ENCODE measurements at regions not wholly inside any gene's neighbourhood (a gene's known extent, or its start where the extent isn't known, plus 50 kb on each side); places are given as distances from the start of the nearest gene placed in this dataset.

DNA sequence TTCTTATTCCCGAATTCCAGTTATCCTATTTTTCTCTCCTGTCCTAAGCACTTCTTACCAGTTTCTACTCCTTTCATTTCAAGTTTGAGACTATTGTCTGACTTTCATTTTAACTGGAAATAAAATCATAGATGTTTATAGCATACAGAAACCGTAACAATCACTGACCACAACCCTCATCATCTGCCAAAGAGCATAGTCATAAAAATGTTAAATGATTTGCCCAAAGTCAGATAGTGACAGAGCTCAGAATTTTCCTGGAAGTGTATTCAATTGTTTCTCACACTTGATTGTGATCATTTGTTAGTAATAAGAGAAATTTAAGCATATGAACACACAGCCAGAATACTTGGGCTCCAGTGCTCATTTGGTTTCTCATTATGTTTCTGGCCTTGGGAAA, 250.5 kb upstream of the PCDH15 start:
- H2BK5ac ChIP-seq (ENCODE audit: low read depth, low read length): no peak overlapping the region
- H2BK120ac ChIP-seq (replicated peaks; ENCODE audit: low read depth, low read length): no peak overlapping the region
- WGBS, 2 experiments (ENCODE audit: extremely low coverage in 1 of 2, insufficient coverage in 1 of 2, insufficient read length in 1 of 2, insufficient replicate concordance in 2 of 2, low coverage in 1 of 2, low lambda C conversion rate in 2 of 2, missing lambda C conversion rate in 1 of 2): 91% methylated on average over 2 of the region's 2 CpGs; no CpG with 5 or more reads in 1 of the 2 experiments
- no peak for DNase-seq (ENCODE audit: low read depth in 1 of 2, low spot score in 2 of 2)
- H3K27me3 ChIP-seq (replicated peaks in 1 of 4; ENCODE audit: control insufficient read depth in 3 of 4, extremely low read depth in 1 of 4, insufficient read depth in 3 of 4, low read length in 3 of 4): no peaks in the 10 kb centered on the region
- no peak overlapping the region for H3K4me2 ChIP-seq (ENCODE audit: insufficient read depth in 1 of 2, low read depth in 2 of 2, low read length in 2 of 2)
- H3K18ac ChIP-seq (ENCODE audit: extremely low read depth, low read length): no peak overlapping the region
- H3K79me1 ChIP-seq (ENCODE audit: low read depth, low read length): no peaks in the 10 kb centered on the region
- H2BK15ac ChIP-seq (ENCODE audit: low read length): no peak overlapping the region
- no peak overlapping the region for H3K14ac ChIP-seq (ENCODE audit: insufficient read length)
- no peak overlapping the region for H3K56ac ChIP-seq (replicated peaks; ENCODE audit: insufficient read length, low read depth, low read length)
- H2BK12ac ChIP-seq (ENCODE audit: low read depth, low read length): no peak overlapping the region
- no peak overlapping the region for H3K9ac ChIP-seq (replicated peaks in 1 of 4; ENCODE audit: extremely low read depth in 1 of 4, low read depth in 3 of 4, low read length in 3 of 4)
- no peaks in the 10 kb centered on the region for H3K9me3 ChIP-seq (ENCODE audit: insufficient read depth in 2 of 2, low read depth in 1 of 2, low read length in 1 of 2)
- no peak overlapping the region for H4K91ac ChIP-seq (replicated peaks; ENCODE audit: insufficient read length, low read length)
- TF ChIP-seq EGR1 (IDR thresholded peaks at IDR 0.05; ENCODE audit: borderline replicate concordance, low read depth, low read length) (no peak), KDM5A (IDR thresholded peaks at IDR 0.05; ENCODE audit: low read length) (no peak)
- no peak overlapping the region for H2AK5ac ChIP-seq (ENCODE audit: low read depth, low read length)
- no peak overlapping the region for H4K8ac ChIP-seq (ENCODE audit: extremely low read depth, insufficient read depth, low read length)
- no peaks in the 10 kb centered on the region for H3K79me2 ChIP-seq (ENCODE audit: control insufficient read depth in 1 of 2, insufficient read depth in 2 of 2, low read length in 2 of 2)
- no peak for FAIRE-seq
- ChIA-PET POLR2A (ENCODE audit: partially characterized antibody) (no interaction called here), CTCF (ENCODE audit: partially characterized antibody) (interaction anchor here (0.6 to 0.9 kb wide), 2 partner anchors 683 to 1377 kb away, joined by 3 read pairs; no protein-coding TSS in a partner anchor)
- H3K23me2 ChIP-seq (ENCODE audit: low read depth, low read length): no peaks in the 10 kb centered on the region
- no peak overlapping the region for H2BK20ac ChIP-seq (ENCODE audit: low read length)
- no peak overlapping the region for H3K4me3 ChIP-seq (ENCODE audit: extremely low read depth in 1 of 4, insufficient read depth in 2 of 4, low read depth in 3 of 4, low read length in 4 of 4)
- H3K4ac ChIP-seq (replicated peaks; ENCODE audit: insufficient read length, low read depth, low read length): no peak overlapping the region
- H4K20me1 ChIP-seq (replicated peaks in 1 of 2; ENCODE audit: control insufficient read depth in 1 of 2, insufficient read depth in 2 of 2, low read length in 2 of 2): no peaks in the 10 kb centered on the region
- H4K5ac ChIP-seq (ENCODE audit: insufficient read length, low read depth, low read length): no peak overlapping the region
- H3K23ac ChIP-seq (ENCODE audit: insufficient read length): no peak overlapping the region
- peaks cover 0 to 3% (median 0%) of the 10 kb centered on the region in 4 experiments; a peak in 1 of 7 replicates for H3K4me1 ChIP-seq (replicated peaks in 1 of 4; ENCODE audit: control insufficient read depth in 3 of 4, insufficient read depth in 4 of 4, low read length in 3 of 4)
- no peaks in the 10 kb centered on the region for H3K36me3 ChIP-seq (ENCODE audit: control insufficient read depth in 2 of 4, insufficient read depth in 4 of 4, low read length in 3 of 4)
- H3K27ac ChIP-seq (ENCODE audit: low read depth, low read length): no peak overlapping the region
- H2AFZ ChIP-seq (ENCODE audit: low read length): no peak overlapping the region

Data from H1 (cell line).